H1 (cell line): ENCODE measurements at regions not wholly inside any gene's neighbourhood (a gene's known extent, or its start where the extent isn't known, plus 50 kb on each side); places are given as distances from the start of the nearest gene placed in this dataset.
A peak's percentile ranks its signal among the peaks of the same experiment; 100 is the strongest.

ENCODE experiments used
- CTCF ChIA-PET: fragments of 300-600 bp; sonication (Branson Sonifier 250); formaldehyde crosslinking; loops from one replicate; lab custom pipeline; 2021; ENCODE audit not compliant: partially characterized antibody; lab: Charles Lee
- POLR2A ChIA-PET: fragments of 300-600 bp; sonication (Branson Sonifier 250); formaldehyde crosslinking; loops from one replicate; lab custom pipeline; 2021; ENCODE audit warnings: inconsistent platforms; ENCODE audit not compliant: partially characterized antibody; lab: Charles Lee
- DNase-seq, 2 experiments: peaks; one replicate each; pipeline versions ENCODE4 v3.0.0 to v3.0.0-alpha.2; 2010 to 2022; ENCODE audit warnings: low spot score in 2 of 2, low read depth in 1 of 2, mixed read lengths in 1 of 2
- FAIRE-seq: peaks from 2 replicates; lab custom pipeline; 2011; peaks lifted over from hg19 to GRCh38; lab: Jason Lieb, UNC
- H2AFZ ChIP-seq: 2 replicates; pipeline ENCODE4 v1.8.1; 2012; ENCODE audit warnings: low read length, inconsistent platforms
- H2AK5ac ChIP-seq: 2 replicates; pipeline ENCODE4 v1.6.1; 2013; ENCODE audit warnings: low read depth, low read length
- H2BK120ac ChIP-seq: replicated peaks from 2 replicates; pipeline ENCODE3; 2013; ENCODE audit warnings: low read depth, low read length, inconsistent platforms
- H2BK12ac ChIP-seq: 2 replicates; pipeline ENCODE4 v1.6.1; 2013; ENCODE audit warnings: low read depth, low read length
- H2BK15ac ChIP-seq: 2 replicates; pipeline ENCODE4 v1.6.1; 2013; ENCODE audit warnings: low read length
- H2BK20ac ChIP-seq: 2 replicates; pipeline ENCODE4 v1.6.1; 2013; ENCODE audit warnings: low read length
- H2BK5ac ChIP-seq: 2 replicates; pipeline ENCODE4 v1.6.1; 2013; ENCODE audit warnings: low read depth, low read length
- H3K14ac ChIP-seq: 2 replicates; pipeline ENCODE4 v1.6.1; 2013; ENCODE audit warnings: inconsistent platforms; ENCODE audit not compliant: insufficient read length
- H3K18ac ChIP-seq: 2 replicates; pipeline ENCODE4 v1.6.1; 2013; ENCODE audit warnings: low read length; ENCODE audit errors: extremely low read depth
- H3K23ac ChIP-seq: 2 replicates; pipeline ENCODE4 v1.6.1; 2013; ENCODE audit warnings: inconsistent platforms; ENCODE audit not compliant: insufficient read length
- H3K23me2 ChIP-seq: 2 replicates; pipeline ENCODE4 v1.6.1; 2013; ENCODE audit warnings: low read depth, low read length
- H3K27ac ChIP-seq: 2 replicates; pipeline ENCODE4 v1.6.1; 2011; ENCODE audit warnings: low read depth, low read length, inconsistent platforms
- H3K27me3 ChIP-seq, 4 experiments: replicated peaks in 1 of 4; 1 replicate in 1 of 4; 2 replicates in 3 of 4; pipeline versions ENCODE4 v1.6.1 to v1.8.1; 2011 to 2013; ENCODE audit warnings: low read length in 3 of 4, mild to moderate bottlenecking in 3 of 4, inconsistent platforms in 2 of 4, mixed read lengths in 2 of 4, moderate library complexity in 1 of 4; ENCODE audit not compliant: control insufficient read depth in 3 of 4, insufficient read depth in 3 of 4; ENCODE audit errors: extremely low read depth in 1 of 4
- H3K36me3 ChIP-seq, 4 experiments: 2 replicates each; pipeline versions ENCODE4 v1.6.1 to v1.8.1; 2011 to 2013; ENCODE audit warnings: mild to moderate bottlenecking in 4 of 4, low read length in 3 of 4, moderate library complexity in 2 of 4, control low read depth in 1 of 4, inconsistent platforms in 1 of 4; ENCODE audit not compliant: insufficient read depth in 4 of 4, control insufficient read depth in 2 of 4
- H3K4ac ChIP-seq: replicated peaks from 2 replicates; pipeline ENCODE3; 2013; ENCODE audit warnings: low read length, low read depth, mixed read lengths, inconsistent platforms; ENCODE audit not compliant: insufficient read length
- H3K4me1 ChIP-seq, 4 experiments: replicated peaks in 1 of 4; 1 replicate in 1 of 4; 2 replicates in 3 of 4; pipeline versions ENCODE4 v1.6.1 to v1.8.1; 2011 to 2013; ENCODE audit warnings: low read length in 3 of 4, inconsistent platforms in 2 of 4, mixed read lengths in 1 of 4; ENCODE audit not compliant: insufficient read depth in 4 of 4, control insufficient read depth in 3 of 4
- H3K4me2 ChIP-seq, 2 experiments: 2 replicates each; pipeline versions ENCODE4 v1.6.1 to v1.8.1; 2011 to 2013; ENCODE audit warnings: low read depth in 2 of 2, low read length in 2 of 2, control low read depth in 1 of 2, inconsistent platforms in 1 of 2, mild to moderate bottlenecking in 1 of 2; ENCODE audit not compliant: insufficient read depth in 1 of 2
- H3K4me3 ChIP-seq, 4 experiments: fragments of 200-600, 300-600 bp in 1 of 4; sonication (generic), shearing (Covaris generic), sonication (Bioruptor Twin) in 1 of 4; 2 replicates each; pipeline versions ENCODE4 v1.5.1 to v1.8.1; 2011 to 2016; ENCODE audit warnings: low read length in 4 of 4, low read depth in 3 of 4, control low read depth in 2 of 4, inconsistent platforms in 2 of 4, mild to moderate bottlenecking in 2 of 4, mixed read lengths in 1 of 4, moderate library complexity in 1 of 4; ENCODE audit not compliant: insufficient read depth in 2 of 4; ENCODE audit errors: extremely low read depth in 1 of 4
- H3K56ac ChIP-seq: replicated peaks from 2 replicates; pipeline ENCODE3; 2013; ENCODE audit warnings: low read depth, mild to moderate bottlenecking, mixed read lengths, low read length, inconsistent platforms; ENCODE audit not compliant: insufficient read length
- H3K79me1 ChIP-seq: 2 replicates; pipeline ENCODE4 v1.6.1; 2013; ENCODE audit warnings: low read depth, low read length, control low read depth
- H3K79me2 ChIP-seq, 2 experiments: 2 replicates each; pipeline versions ENCODE4 v1.6.1 to v1.8.1; 2012 to 2013; ENCODE audit warnings: low read length in 2 of 2, mild to moderate bottlenecking in 2 of 2, inconsistent platforms in 1 of 2; ENCODE audit not compliant: insufficient read depth in 2 of 2, control insufficient read depth in 1 of 2
- H3K9ac ChIP-seq, 4 experiments: replicated peaks in 1 of 4; 1 replicate in 1 of 4; 2 replicates in 3 of 4; pipeline versions ENCODE4 v1.6.1 to v1.8.1; 2011 to 2013; ENCODE audit warnings: low read depth in 3 of 4, low read length in 3 of 4, control low read depth in 2 of 4, mild to moderate bottlenecking in 2 of 4, moderate library complexity in 2 of 4, inconsistent platforms in 1 of 4; ENCODE audit errors: extremely low read depth in 1 of 4
- H3K9me3 ChIP-seq, 2 experiments: 2 replicates each; pipeline versions ENCODE4 v1.6.1 to v1.8.1; 2012 to 2013; ENCODE audit warnings: mild to moderate bottlenecking in 2 of 2, moderate library complexity in 2 of 2, control low read depth in 1 of 2, inconsistent platforms in 1 of 2, low read depth in 1 of 2, low read length in 1 of 2, mixed read lengths in 1 of 2; ENCODE audit not compliant: insufficient read depth in 2 of 2
- H4K20me1 ChIP-seq, 2 experiments: replicated peaks in 1 of 2; 2 replicates each; pipeline versions ENCODE3 to v1.8.1; 2011 to 2013; ENCODE audit warnings: inconsistent platforms in 2 of 2, low read length in 2 of 2, mild to moderate bottlenecking in 1 of 2; ENCODE audit not compliant: insufficient read depth in 2 of 2, control insufficient read depth in 1 of 2
- H4K5ac ChIP-seq: 2 replicates; pipeline ENCODE4 v1.6.1; 2013; ENCODE audit warnings: low read length, low read depth, mixed read lengths, inconsistent platforms; ENCODE audit not compliant: insufficient read length
- H4K8ac ChIP-seq: 2 replicates; pipeline ENCODE4 v1.8.0; 2013; ENCODE audit warnings: mild to moderate bottlenecking, moderate library complexity, low read length, inconsistent platforms; ENCODE audit not compliant: insufficient read depth; ENCODE audit errors: extremely low read depth
- H4K91ac ChIP-seq: replicated peaks from 2 replicates; pipeline ENCODE3; 2013; ENCODE audit warnings: low read length, mixed read lengths, inconsistent platforms; ENCODE audit not compliant: insufficient read length
- CBX8 ChIP-seq: fragments of 300-800, 300-1000 bp; sonication (generic); IDR thresholded peaks from 2 replicates; pipeline ENCODE4 v1.7.1; 2016; ENCODE audit warnings: low read depth, low read length, borderline replicate concordance
- CHD1 ChIP-seq: IDR thresholded peaks from 2 replicates; pipeline ENCODE4 v1.6.1; 2012; ENCODE audit warnings: low read depth, low read length, improper control_type of control experiment
- EP300 ChIP-seq, 2 experiments: IDR thresholded peaks; 1 replicate in 1 of 2; 2 replicates in 1 of 2; pipeline ENCODE4 v1.6.1; 2011 to 2012; ENCODE audit warnings: low read depth in 2 of 2, low read length in 2 of 2, mild to moderate bottlenecking in 2 of 2, borderline replicate concordance in 1 of 2, inconsistent platforms in 1 of 2, moderate library complexity in 1 of 2
- SIN3A ChIP-seq, 2 experiments: IDR thresholded peaks in 1 of 2; conservative IDR thresholded peaks in 1 of 2; 2 replicates each; pipeline ENCODE4 v1.6.1; 2011 to 2012; ENCODE audit warnings: low read length in 2 of 2, improper control_type of control experiment in 1 of 2, low read depth in 1 of 2, mild to moderate bottlenecking in 1 of 2
- TAF7 ChIP-seq: optimal IDR thresholded peaks from 2 replicates; pipeline ENCODE3; 2011; ENCODE audit warnings: low read depth, mild to moderate bottlenecking, inconsistent platforms, low read length, moderate library complexity, borderline replicate concordance
- WGBS, 2 experiments: shearing (Covaris generic) in 1 of 2; methylation state at CpG; one replicate each; pipeline versions ENCODE4 v1.1.6 to v1.1.7; 2013 to 2015; ENCODE audit warnings: low lambda C conversion rate in 2 of 2, mixed read lengths in 2 of 2, inconsistent platforms in 1 of 2, low coverage in 1 of 2, missing lambda C conversion rate in 1 of 2; ENCODE audit not compliant: insufficient replicate concordance in 2 of 2, insufficient coverage in 1 of 2, insufficient read length in 1 of 2; ENCODE audit errors: extremely low coverage in 1 of 2, missing lambda C conversion rate in 1 of 2; 5-methylcytosine and 5-hydroxymethylcytosine counted together

DNA sequence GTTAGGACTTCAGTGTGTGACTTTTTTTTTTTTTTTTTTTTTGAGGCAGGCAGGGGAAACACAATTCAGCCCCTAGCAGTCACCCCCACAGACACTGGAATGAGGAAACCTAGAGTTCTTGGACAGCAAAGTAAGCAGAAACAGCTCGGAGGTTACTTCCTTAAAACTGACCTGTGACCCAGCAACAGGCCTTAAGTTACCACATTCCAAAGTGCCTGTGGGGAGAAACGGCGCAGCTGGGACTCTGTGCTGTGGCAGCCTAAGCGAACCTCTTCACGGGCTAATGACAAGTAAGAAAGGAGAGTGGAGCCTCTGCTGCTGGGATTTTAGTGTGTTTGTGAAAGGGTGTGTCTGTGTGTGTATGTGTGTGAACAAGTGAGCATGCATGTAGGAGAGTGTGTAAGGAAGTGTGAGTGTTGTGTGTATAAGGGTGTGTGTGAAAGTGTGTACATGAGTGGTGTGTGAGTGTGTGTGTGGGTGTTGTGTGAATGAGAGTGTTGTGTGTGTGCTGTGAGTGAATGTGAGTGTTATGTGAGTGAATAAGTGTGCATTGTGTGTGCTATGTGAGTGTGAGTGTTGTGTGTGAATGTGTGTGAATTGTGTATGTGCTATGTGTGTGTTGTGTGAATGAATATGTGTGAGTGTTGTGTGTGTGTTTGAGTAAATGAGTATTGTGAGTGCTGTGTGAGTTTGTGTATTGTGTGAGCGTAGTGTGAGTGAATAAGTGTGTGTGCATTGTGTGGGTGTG is 180.8 kb downstream of the BRINP2 start:
- CTCF ChIA-PET = interaction anchor here (3.7 to 5.7 kb wide), 2 partner anchors 14 to 453 kb away, joined by 18 to 48 read pairs; no protein-coding TSS in a partner anchor
- H2BK5ac ChIP-seq = peak overlapping the region; percentile 82; the same call in 1 of the 2 replicates
- TF ChIP-seq SIN3A (conservative IDR thresholded peaks at IDR 0.05 in 1 of 2, IDR thresholded peaks at IDR 0.05 in 1 of 2; ENCODE audit: low read depth in 1 of 2, low read length in 2 of 2) (no peak), TAF7 (no peak), CBX8 (no peak), EP300 (IDR thresholded peaks at IDR 0.05; ENCODE audit: borderline replicate concordance in 1 of 2, low read depth in 2 of 2, low read length in 2 of 2) (no peak), CHD1 (no peak)
- no peak overlapping the region for H3K23ac ChIP-seq
- 0 out of 7 replicates have a peak overlapping the region, but pooled peaks of 1 of the 4 experiments have one; percentile 36 for H3K9ac ChIP-seq
- no peaks in the 10 kb centered on the region for H3K79me1 ChIP-seq
- H2AFZ ChIP-seq = peak overlapping the region; percentile 50; the same call in 1 of the 2 replicates
- H3K14ac ChIP-seq = no peak overlapping the region
- H3K4me2 ChIP-seq = no peak overlapping the region
- POLR2A ChIA-PET = no interaction called here
- H4K5ac ChIP-seq = no peak overlapping the region
- no peak overlapping the region for H4K8ac ChIP-seq
- peaks cover 0 to 2% of the 10 kb centered on the region in 2 experiments for H4K20me1 ChIP-seq
- no peak for DNase-seq
- H2BK12ac ChIP-seq = peak overlapping the region; percentile 99; the same call in 1 of the 2 replicates
- no peaks in the 10 kb centered on the region for H3K79me2 ChIP-seq
- H3K56ac ChIP-seq = peak overlapping the region; percentile 93
- no peaks in the 10 kb centered on the region for H3K36me3 ChIP-seq
- no peak for FAIRE-seq
- H3K18ac ChIP-seq = 0 out of 2 replicates have a peak overlapping the region, but pooled peaks have one; percentile 42
- H3K27ac ChIP-seq = no peak overlapping the region
- H3K23me2 ChIP-seq = peaks cover 5% of the 10 kb centered on the region; the same call in 1 of the 2 replicates
- H3K27me3 ChIP-seq = no peaks in the 10 kb centered on the region
- H3K4me1 ChIP-seq = peaks cover 4 to 11% (median 10%) of the 10 kb centered on the region in 4 experiments; a peak in 6 of 7 replicates
- H2AK5ac ChIP-seq = peak overlapping the region; percentile 97
- no peak overlapping the region for H3K4me3 ChIP-seq
- peak overlapping the region; percentile 24 for H3K4ac ChIP-seq
- no peak overlapping the region for H2BK120ac ChIP-seq
- H4K91ac ChIP-seq = peak overlapping the region; percentile 59
- H2BK20ac ChIP-seq = peak overlapping the region; percentile 99
- 84% methylated on average over 6 of the region's 6 CpGs; no CpG with 5 or more reads in 1 of the 2 experiments for WGBS, 2 experiments
- no peaks in the 10 kb centered on the region for H3K9me3 ChIP-seq
- peak overlapping the region; percentile 1; the same call in 1 of the 2 replicates for H2BK15ac ChIP-seq
